ENCODE measurements at regions not wholly inside any gene's neighbourhood (a gene's known extent, or its start where the extent isn't known, plus 50 kb on each side); places are given as distances from the start of the nearest gene placed in this dataset.

DNA sequence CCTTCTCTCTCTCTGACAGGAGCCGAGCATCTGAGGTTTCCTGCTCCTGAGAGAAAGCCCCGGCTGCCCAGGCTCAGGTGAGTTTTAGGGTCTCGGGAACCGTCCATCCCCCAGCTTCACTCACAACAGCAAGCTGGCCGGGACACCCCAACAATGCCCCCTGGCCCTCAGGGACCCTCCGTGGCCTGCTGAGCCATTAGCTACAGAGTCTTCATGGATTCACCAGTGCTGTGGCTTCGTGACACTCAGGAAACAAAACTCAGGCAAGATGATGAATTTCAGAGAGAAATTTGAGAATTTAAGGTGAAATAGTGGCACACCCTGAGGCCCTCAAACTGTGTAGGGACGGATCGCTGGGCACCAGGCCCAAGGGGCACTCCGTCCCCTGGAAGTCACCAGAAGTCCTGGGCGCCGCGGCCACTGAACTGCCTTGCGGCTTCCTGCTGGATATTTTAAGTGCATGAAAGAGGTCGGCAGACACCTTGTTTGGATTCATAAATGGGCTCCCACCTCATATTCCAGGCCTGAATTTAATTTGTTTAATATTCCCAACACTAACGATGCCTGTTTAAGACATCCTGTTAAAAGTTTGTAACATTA, 368.3 kb upstream of the SALL3 start:
- peaks cover 0 to 23% (median 12%) of the 10 kb centered on the region in 11 donors for H3K9me3 Mint-ChIP-seq
- no peak overlapping the region for H3K4me3 Mint-ChIP-seq
- ChIA-PET CTCF (no interaction called here), POLR2A (no interaction called here)
- H3K4me3 ChIP-seq (ENCODE audit: low read length), result no peak overlapping the region
- H3K4me1 ChIP-seq (ENCODE audit: control insufficient read depth in 2 of 2, insufficient read depth in 2 of 2, low read length in 2 of 2), result no peaks in the 10 kb centered on the region
- H3K27me3 Mint-ChIP-seq, result peaks cover 0 to 5% (median 0%) of the 10 kb centered on the region in 5 donors
- no peaks in the 10 kb centered on the region for H3K27me3 ChIP-seq (ENCODE audit: control insufficient read depth in 2 of 2, insufficient read depth in 2 of 2, low read length in 2 of 2)
- no peak overlapping the region for H3K27ac Mint-ChIP-seq
- H3K36me3 ChIP-seq (ENCODE audit: control insufficient read depth in 2 of 3, insufficient read depth in 3 of 3, low read length in 3 of 3), result no peaks in the 10 kb centered on the region
- H3K4me1 Mint-ChIP-seq, result no peaks in the 10 kb centered on the region
- H3K36me3 Mint-ChIP-seq, result no peaks in the 10 kb centered on the region
- no peaks in the 10 kb centered on the region for H3K9me3 ChIP-seq (ENCODE audit: control insufficient read depth in 2 of 3, low read length in 3 of 3)
- DNase-seq (no peak), ATAC-seq (no peak)
- intact Hi-C loops (cut with micrococcal nuclease), result no loop called here
- no peak overlapping the region for H3K27ac ChIP-seq (ENCODE audit: low read depth, low read length)

- ATAC-seq, result no peak
- Histone ChIP-seq H3K9me3 (ENCODE audit: control insufficient read depth in 2 of 3, low read length in 3 of 3) (no peaks in the 10 kb centered on the region), H3K36me3 (ENCODE audit: control insufficient read depth in 2 of 3, insufficient read depth in 3 of 3, low read length in 3 of 3) (no peaks in the 10 kb centered on the region), H3K27me3 (ENCODE audit: control insufficient read depth in 2 of 2, insufficient read depth in 2 of 2, low read length in 2 of 2) (no peaks in the 10 kb centered on the region), H3K27ac (ENCODE audit: low read depth, low read length) (no peak overlapping the region), H3K4me3 (ENCODE audit: low read length) (no peak overlapping the region), H3K4me1 (ENCODE audit: control insufficient read depth in 2 of 2, insufficient read depth in 2 of 2, low read length in 2 of 2) (no peaks in the 10 kb centered on the region)
- intact Hi-C loops (cut with micrococcal nuclease), result no loop called here
- peaks cover 6 to 29% (median 17%) of the 10 kb centered on the region in 11 donors for H3K9me3 Mint-ChIP-seq
- POLR2A ChIA-PET, result no interaction called here
- CTCF ChIA-PET, result no interaction called here
- no peak overlapping the region for H3K4me3 Mint-ChIP-seq
- peaks cover 0 to 5% (median 0%) of the 10 kb centered on the region in 5 donors for H3K36me3 Mint-ChIP-seq
- no peak for DNase-seq
- H3K4me1 Mint-ChIP-seq, result no peaks in the 10 kb centered on the region
- H3K27me3 Mint-ChIP-seq, result peaks cover 0 to 5% (median 0%) of the 10 kb centered on the region in 5 donors
- no peak overlapping the region for H3K27ac Mint-ChIP-seq
Observed at GRCh38 chr18:78611869-78612268, 367.7 kb upstream of the SALL3 start.

- no peak for ATAC-seq
- CTCF ChIA-PET, result no interaction called here
- Histone ChIP-seq H3K27ac (ENCODE audit: low read depth, low read length) (no peak overlapping the region), H3K9me3 (ENCODE audit: control insufficient read depth in 2 of 3, low read length in 3 of 3) (no peaks in the 10 kb centered on the region), H3K36me3 (ENCODE audit: control insufficient read depth in 2 of 3, insufficient read depth in 3 of 3, low read length in 3 of 3) (no peaks in the 10 kb centered on the region), H3K4me3 (ENCODE audit: low read length) (no peak overlapping the region), H3K27me3 (ENCODE audit: control insufficient read depth in 2 of 2, insufficient read depth in 2 of 2, low read length in 2 of 2) (no peaks in the 10 kb centered on the region), H3K4me1 (ENCODE audit: control insufficient read depth in 2 of 2, insufficient read depth in 2 of 2, low read length in 2 of 2) (no peaks in the 10 kb centered on the region)
- H3K27me3 Mint-ChIP-seq, result peaks cover 0 to 5% (median 0%) of the 10 kb centered on the region in 5 donors
- peaks cover 0 to 5% (median 0%) of the 10 kb centered on the region in 5 donors for H3K36me3 Mint-ChIP-seq
- DNase-seq, result no peak
- intact Hi-C loops (cut with micrococcal nuclease), result no loop called here
- H3K4me3 Mint-ChIP-seq, result no peak overlapping the region
- H3K4me1 Mint-ChIP-seq, result no peaks in the 10 kb centered on the region
- no peak overlapping the region for H3K27ac Mint-ChIP-seq
- POLR2A ChIA-PET, result no interaction called here
- H3K9me3 Mint-ChIP-seq, result peaks cover 9 to 33% (median 17%) of the 10 kb centered on the region in 11 donors
Observed at GRCh38 chr18:78612318-78612717, 367.3 kb upstream of the SALL3 start.

DNA sequence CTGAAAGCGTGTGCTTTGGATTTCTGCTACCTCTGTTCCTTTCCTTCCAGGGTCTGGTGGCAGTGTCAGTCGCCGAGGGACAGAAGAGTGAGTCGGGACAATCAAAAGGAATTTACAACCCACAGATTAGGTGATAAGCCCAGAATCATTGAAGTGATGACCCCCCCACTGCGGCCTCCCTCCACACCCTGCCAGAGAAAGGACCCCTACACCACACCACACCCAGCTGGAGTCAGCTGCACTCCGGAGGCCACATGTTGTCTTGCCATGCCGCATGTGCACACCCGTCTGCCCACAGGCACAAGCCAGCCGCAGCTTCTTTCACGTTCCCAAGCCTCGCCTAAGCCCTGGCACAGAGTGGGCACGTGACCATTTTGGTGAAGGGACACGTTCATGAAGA, 366.8 kb upstream of the SALL3 start:
- Histone ChIP-seq H3K27ac (ENCODE audit: low read depth, low read length) (no peak overlapping the region), H3K27me3 (ENCODE audit: control insufficient read depth in 2 of 2, insufficient read depth in 2 of 2, low read length in 2 of 2) (no peaks in the 10 kb centered on the region), H3K9me3 (ENCODE audit: control insufficient read depth in 2 of 3, low read length in 3 of 3) (no peaks in the 10 kb centered on the region), H3K4me3 (ENCODE audit: low read length) (no peak overlapping the region), H3K4me1 (ENCODE audit: control insufficient read depth in 2 of 2, insufficient read depth in 2 of 2, low read length in 2 of 2) (no peaks in the 10 kb centered on the region), H3K36me3 (ENCODE audit: control insufficient read depth in 2 of 3, insufficient read depth in 3 of 3, low read length in 3 of 3) (no peaks in the 10 kb centered on the region)
- CTCF ChIA-PET, result no interaction called here
- H3K27me3 Mint-ChIP-seq, result peaks cover 0 to 5% (median 0%) of the 10 kb centered on the region in 5 donors
- peaks cover 0 to 5% (median 0%) of the 10 kb centered on the region in 5 donors for H3K36me3 Mint-ChIP-seq
- H3K4me1 Mint-ChIP-seq, result no peaks in the 10 kb centered on the region
- no peak overlapping the region for H3K4me3 Mint-ChIP-seq
- H3K9me3 Mint-ChIP-seq, result peaks cover 9 to 38% (median 18%) of the 10 kb centered on the region in 11 donors
- ATAC-seq, result no peak
- intact Hi-C loops (cut with micrococcal nuclease), result no loop called here
- H3K27ac Mint-ChIP-seq, result no peak overlapping the region
- POLR2A ChIA-PET, result no interaction called here
- DNase-seq, result no peak

DNA sequence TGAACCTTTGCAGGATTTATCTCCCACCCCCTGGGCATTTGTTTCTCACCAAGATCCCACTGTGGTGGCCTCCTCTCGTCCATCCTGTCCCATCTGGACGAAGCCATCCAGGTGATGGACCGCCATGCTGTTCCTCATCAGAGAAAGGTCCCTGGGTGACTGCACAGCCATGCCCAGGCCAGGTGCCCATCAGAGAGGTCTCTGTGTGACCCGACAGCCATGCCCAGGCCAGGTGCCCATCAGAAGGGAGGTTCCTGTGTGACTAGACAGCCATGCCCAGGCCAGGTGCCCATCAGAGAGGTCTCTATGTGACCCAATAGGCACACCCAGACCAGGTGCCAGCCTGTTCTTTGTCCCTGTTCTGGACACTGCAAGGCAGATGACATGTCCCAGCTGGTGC, 360.9 kb upstream of the SALL3 start:
- peaks cover 0 to 5% (median 0%) of the 10 kb centered on the region in 5 donors for H3K36me3 Mint-ChIP-seq
- no peaks in the 10 kb centered on the region for H3K4me1 ChIP-seq (ENCODE audit: control insufficient read depth in 2 of 2, insufficient read depth in 2 of 2, low read length in 2 of 2)
- H3K27ac Mint-ChIP-seq, result no peak overlapping the region
- POLR2A ChIA-PET, result no interaction called here
- H3K4me3 Mint-ChIP-seq, result no peak overlapping the region
- H3K27ac ChIP-seq (ENCODE audit: low read depth, low read length), result no peak overlapping the region
- no peaks in the 10 kb centered on the region for H3K27me3 ChIP-seq (ENCODE audit: control insufficient read depth in 2 of 2, insufficient read depth in 2 of 2, low read length in 2 of 2)
- no peaks in the 10 kb centered on the region for H3K36me3 ChIP-seq (ENCODE audit: control insufficient read depth in 2 of 3, insufficient read depth in 3 of 3, low read length in 3 of 3)
- intact Hi-C loops (cut with micrococcal nuclease), result no loop called here
- H3K9me3 ChIP-seq (ENCODE audit: control insufficient read depth in 2 of 3, low read length in 3 of 3), result no peaks in the 10 kb centered on the region
- H3K4me3 ChIP-seq (ENCODE audit: low read length), result no peak overlapping the region
- CTCF ChIA-PET, result no interaction called here
- H3K9me3 Mint-ChIP-seq, result peaks cover 7 to 29% (median 18%) of the 10 kb centered on the region in 11 donors
- DNase-seq, result no peak
- peaks cover 0 to 8% (median 6%) of the 10 kb centered on the region in 5 donors for H3K27me3 Mint-ChIP-seq
- no peak for ATAC-seq
- no peaks in the 10 kb centered on the region for H3K4me1 Mint-ChIP-seq

DNA sequence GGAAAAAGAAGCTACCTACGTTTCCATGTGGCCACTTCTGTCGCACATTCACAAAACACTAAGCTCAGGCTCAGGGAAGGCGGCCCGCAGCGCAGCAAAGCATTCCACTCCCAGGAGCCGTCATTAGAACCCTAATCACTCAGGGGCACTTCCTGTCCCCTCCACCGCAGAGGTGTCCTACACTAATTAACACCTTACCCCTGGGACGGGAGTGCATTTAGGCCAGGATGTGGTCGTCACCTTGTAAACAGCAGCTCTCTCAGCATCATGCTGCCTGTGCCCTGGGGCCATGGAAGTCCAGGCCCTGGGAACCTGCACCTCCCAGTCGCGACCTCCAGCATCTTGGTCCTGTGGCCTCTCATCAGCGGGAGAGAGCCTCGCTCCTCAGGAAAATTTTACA, 359.8 kb upstream of the SALL3 start:
- Mint-ChIP-seq H3K4me1 (peaks cover 0 to 3% (median 0%) of the 10 kb centered on the region in 7 donors), H3K9me3 (peaks cover 7 to 27% (median 18%) of the 10 kb centered on the region in 11 donors), H3K27ac (no peak overlapping the region), H3K27me3 (peaks cover 2 to 19% (median 9%) of the 10 kb centered on the region in 5 donors), H3K4me3 (no peak overlapping the region), H3K36me3 (peaks cover 0 to 5% (median 0%) of the 10 kb centered on the region in 5 donors)
- ATAC-seq (no peak), DNase-seq (no peak)
- Histone ChIP-seq H3K36me3 (ENCODE audit: control insufficient read depth in 2 of 3, insufficient read depth in 3 of 3, low read length in 3 of 3) (no peaks in the 10 kb centered on the region), H3K27ac (ENCODE audit: low read depth, low read length) (no peak overlapping the region), H3K4me1 (ENCODE audit: control insufficient read depth in 2 of 2, insufficient read depth in 2 of 2, low read length in 2 of 2) (no peaks in the 10 kb centered on the region), H3K27me3 (ENCODE audit: control insufficient read depth in 2 of 2, insufficient read depth in 2 of 2, low read length in 2 of 2) (no peaks in the 10 kb centered on the region), H3K9me3 (ENCODE audit: control insufficient read depth in 2 of 3, low read length in 3 of 3) (no peaks in the 10 kb centered on the region), H3K4me3 (ENCODE audit: low read length) (no peak overlapping the region)
- POLR2A ChIA-PET, result no interaction called here
- CTCF ChIA-PET, result no interaction called here
- intact Hi-C loops (cut with micrococcal nuclease), result no loop called here

DNA sequence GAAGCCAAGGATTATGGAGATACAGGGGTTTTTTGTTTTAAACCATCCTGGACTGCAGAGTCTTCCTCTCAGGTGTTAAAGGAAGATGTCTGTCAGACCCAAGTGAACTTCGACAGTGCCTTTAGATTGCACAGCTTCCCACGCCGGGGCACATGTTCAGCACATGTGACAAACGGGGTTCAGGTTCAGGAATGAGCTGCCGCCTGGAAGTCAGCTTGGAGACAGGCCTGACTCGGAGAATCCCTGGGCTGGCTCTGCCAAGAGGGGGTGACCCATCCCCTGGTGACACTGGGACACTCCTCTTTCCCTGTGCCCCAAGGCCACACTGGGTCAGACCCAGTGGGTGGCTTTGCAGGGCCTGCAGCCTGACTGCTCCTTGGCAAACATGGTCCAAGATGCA, 359.3 kb upstream of the SALL3 start:
- Mint-ChIP-seq H3K36me3 (peaks cover 0 to 5% (median 0%) of the 10 kb centered on the region in 5 donors), H3K27ac (no peak overlapping the region), H3K4me3 (no peak overlapping the region), H3K27me3 (peaks cover 2 to 19% (median 11%) of the 10 kb centered on the region in 5 donors), H3K4me1 (peaks cover 0 to 3% (median 0%) of the 10 kb centered on the region in 7 donors), H3K9me3 (peaks cover 6 to 22% (median 15%) of the 10 kb centered on the region in 11 donors)
- ATAC-seq (no peak), DNase-seq (no peak)
- ChIA-PET CTCF (no interaction called here), POLR2A (no interaction called here)
- Histone ChIP-seq H3K36me3 (ENCODE audit: control insufficient read depth in 2 of 3, insufficient read depth in 3 of 3, low read length in 3 of 3) (no peaks in the 10 kb centered on the region), H3K4me1 (ENCODE audit: control insufficient read depth in 2 of 2, insufficient read depth in 2 of 2, low read length in 2 of 2) (no peaks in the 10 kb centered on the region), H3K4me3 (ENCODE audit: low read length) (no peak overlapping the region), H3K9me3 (ENCODE audit: control insufficient read depth in 2 of 3, low read length in 3 of 3) (no peaks in the 10 kb centered on the region), H3K27ac (ENCODE audit: low read depth, low read length) (no peak overlapping the region), H3K27me3 (ENCODE audit: control insufficient read depth in 2 of 2, insufficient read depth in 2 of 2, low read length in 2 of 2) (no peaks in the 10 kb centered on the region)
- intact Hi-C loops (cut with micrococcal nuclease), result no loop called here
